G401 (cell line): ENCODE measurements at regions not wholly inside any gene's neighbourhood (a gene's known extent, or its start where the extent isn't known, plus 50 kb on each side); places are given as distances from the start of the nearest gene placed in this dataset.
"Not testable (repeated sequence)": the region's sequence is repeated elsewhere in the genome, so short reads cannot be mapped to it uniquely, and the experiment has no call there.

ENCODE experiments used
- DNase-seq: peaks from one replicate; pipeline ENCODE4 v3.0.0-alpha.2; 2015; ENCODE audit warnings: low spot score
- in situ Hi-C: cut with HindIII; loops from 2 replicates; pipeline ENCODE4 v1.10.0; 2016; ENCODE audit warnings: low sequenced_read_pairs, mixed read lengths

- in situ Hi-C loops: no loop called here
- no peak for DNase-seq
Observed at GRCh38 chr11:96842731-96843130, 452.9 kb downstream of the JRKL start.

GRCh38 chr11:96854425-96854824, 464.6 kb downstream of the JRKL start:
- in situ Hi-C loops: no loop called here
- no peak for DNase-seq

GRCh38 chr11:96861722-96862121, 471.9 kb downstream of the JRKL start:
- DNase-seq, in situ Hi-C loops: not testable (repeated sequence)

- in situ Hi-C loops: no loop called here
- DNase-seq: no peak
Observed at GRCh38 chr11:96863520-96863919, 473.7 kb downstream of the JRKL start.

GRCh38 chr11:96865020-96865419, 475.2 kb downstream of the JRKL start:
- in situ Hi-C loops: no loop called here
- DNase-seq: no peak

- DNase-seq: no peak
- in situ Hi-C loops: no loop called here
Observed at GRCh38 chr11:96869207-96869606, 479.4 kb downstream of the JRKL start.

GRCh38 chr11:96875712-96876111, 485.9 kb downstream of the JRKL start:
- no peak for DNase-seq
- in situ Hi-C loops: no loop called here

- in situ Hi-C loops: no loop called here
- no peak for DNase-seq
Observed at GRCh38 chr11:96878299-96879051, 488.7 kb downstream of the JRKL start.

GRCh38 chr11:96882622-96883021, 492.8 kb downstream of the JRKL start:
- in situ Hi-C loops, DNase-seq: not testable (repeated sequence)

- in situ Hi-C loops: no loop called here
- DNase-seq: no peak
Observed at GRCh38 chr11:96885405-96885804, 495.6 kb downstream of the JRKL start.

GRCh38 chr11:96885912-96886311, 496.1 kb downstream of the JRKL start:
- in situ Hi-C loops: no loop called here
- no peak for DNase-seq

- DNase-seq: no peak
- in situ Hi-C loops: no loop called here
Observed at GRCh38 chr11:96893988-96894387, 504.2 kb downstream of the JRKL start.

- in situ Hi-C loops: no loop called here
- no peak for DNase-seq
Observed at GRCh38 chr11:96894587-96894986, 504.8 kb downstream of the JRKL start.

GRCh38 chr11:96899971-96900370, 510.2 kb downstream of the JRKL start:
- DNase-seq: no peak
- in situ Hi-C loops: no loop called here

GRCh38 chr11:96905143-96905542, 515.3 kb downstream of the JRKL start:
- in situ Hi-C loops: no loop called here
- no peak for DNase-seq

GRCh38 chr11:96905663-96906062, 515.9 kb downstream of the JRKL start:
- in situ Hi-C loops: no loop called here
- DNase-seq: no peak

GRCh38 chr11:96906476-96906875, 516.7 kb downstream of the JRKL start:
- in situ Hi-C loops: no loop called here
- no peak for DNase-seq

- no peak for DNase-seq
- in situ Hi-C loops: no loop called here
Observed at GRCh38 chr11:96925862-96926261, 536.0 kb downstream of the JRKL start.

- in situ Hi-C loops: no loop called here
- no peak for DNase-seq
Observed at GRCh38 chr11:96940227-96940626, 550.4 kb downstream of the JRKL start.

- DNase-seq: no peak
- in situ Hi-C loops: no loop called here
Observed at GRCh38 chr11:96942855-96943254, 553.0 kb downstream of the JRKL start.

GRCh38 chr11:96943970-96944369, 554.2 kb downstream of the JRKL start:
- no peak for DNase-seq
- in situ Hi-C loops: no loop called here
